Glutamatergic neuron (in vitro differentiated cells): ENCODE measurements at regions not wholly inside any gene's neighbourhood (a gene's known extent, or its start where the extent isn't known, plus 50 kb on each side); places are given as distances from the start of the nearest gene placed in this dataset.

ENCODE experiments used
- DNase-seq: peaks from one replicate; pipeline ENCODE4 v3.0.0; 2022
- H3K27ac Mint-ChIP-seq: one replicate; pipeline ENCODE4 v1.8.0; 2020; ENCODE audit warnings: mild to moderate bottlenecking, mixed read lengths, inconsistent platforms; ENCODE audit not compliant: unreplicated experiment
- H3K27me3 Mint-ChIP-seq: one replicate; pipeline ENCODE4 v1.8.0; 2020; ENCODE audit warnings: mild to moderate bottlenecking, moderate library complexity, mixed read lengths, inconsistent platforms; ENCODE audit not compliant: unreplicated experiment
- H3K36me3 Mint-ChIP-seq: one replicate; pipeline ENCODE4 v1.8.0; 2020; ENCODE audit warnings: mild to moderate bottlenecking, mixed read lengths, inconsistent platforms; ENCODE audit not compliant: unreplicated experiment
- H3K4me1 Mint-ChIP-seq: one replicate; pipeline ENCODE4 v1.8.0; 2020; ENCODE audit warnings: mild to moderate bottlenecking, low read depth, mixed read lengths, inconsistent platforms; ENCODE audit not compliant: unreplicated experiment
- H3K4me3 Mint-ChIP-seq: one replicate; pipeline ENCODE4 v1.8.0; 2020; ENCODE audit warnings: mild to moderate bottlenecking, mixed read lengths, inconsistent platforms; ENCODE audit not compliant: unreplicated experiment
- H3K9me3 Mint-ChIP-seq: one replicate; pipeline ENCODE4 v1.8.0; 2020; ENCODE audit warnings: mild to moderate bottlenecking, moderate library complexity, mixed read lengths, inconsistent platforms; ENCODE audit not compliant: unreplicated experiment
- CTCF ChIP-seq: fragments of 200-600 bp; sonication (generic); IDR thresholded peaks from one replicate; pipeline ENCODE4 v1.5.0; 2021; ENCODE audit not compliant: partially characterized antibody, unreplicated experiment

- Mint-ChIP-seq H3K4me3 (peak overlapping the region; percentile 50), H3K4me1 (peaks cover 41% of the 10 kb centered on the region), H3K9me3 (peaks cover 23% of the 10 kb centered on the region), H3K36me3 (no peaks in the 10 kb centered on the region), H3K27me3 (peaks cover 27% of the 10 kb centered on the region), H3K27ac (peak overlapping the region; percentile 79)
- DNase-seq = peak; percentile 24
- no peak for TF ChIP-seq CTCF
Measured at GRCh38 chr19:5396096-5396939, 55.7 kb upstream of the PTPRS start.

GRCh38 chr19:5396963-5397362, 56.4 kb upstream of the PTPRS start:
- Mint-ChIP-seq H3K36me3 (no peaks in the 10 kb centered on the region), H3K4me3 (no peak overlapping the region), H3K9me3 (peaks cover 20% of the 10 kb centered on the region), H3K27me3 (peaks cover 20% of the 10 kb centered on the region), H3K27ac (no peak overlapping the region), H3K4me1 (peaks cover 41% of the 10 kb centered on the region)
- TF ChIP-seq CTCF = no peak
- DNase-seq = no peak

DNA sequence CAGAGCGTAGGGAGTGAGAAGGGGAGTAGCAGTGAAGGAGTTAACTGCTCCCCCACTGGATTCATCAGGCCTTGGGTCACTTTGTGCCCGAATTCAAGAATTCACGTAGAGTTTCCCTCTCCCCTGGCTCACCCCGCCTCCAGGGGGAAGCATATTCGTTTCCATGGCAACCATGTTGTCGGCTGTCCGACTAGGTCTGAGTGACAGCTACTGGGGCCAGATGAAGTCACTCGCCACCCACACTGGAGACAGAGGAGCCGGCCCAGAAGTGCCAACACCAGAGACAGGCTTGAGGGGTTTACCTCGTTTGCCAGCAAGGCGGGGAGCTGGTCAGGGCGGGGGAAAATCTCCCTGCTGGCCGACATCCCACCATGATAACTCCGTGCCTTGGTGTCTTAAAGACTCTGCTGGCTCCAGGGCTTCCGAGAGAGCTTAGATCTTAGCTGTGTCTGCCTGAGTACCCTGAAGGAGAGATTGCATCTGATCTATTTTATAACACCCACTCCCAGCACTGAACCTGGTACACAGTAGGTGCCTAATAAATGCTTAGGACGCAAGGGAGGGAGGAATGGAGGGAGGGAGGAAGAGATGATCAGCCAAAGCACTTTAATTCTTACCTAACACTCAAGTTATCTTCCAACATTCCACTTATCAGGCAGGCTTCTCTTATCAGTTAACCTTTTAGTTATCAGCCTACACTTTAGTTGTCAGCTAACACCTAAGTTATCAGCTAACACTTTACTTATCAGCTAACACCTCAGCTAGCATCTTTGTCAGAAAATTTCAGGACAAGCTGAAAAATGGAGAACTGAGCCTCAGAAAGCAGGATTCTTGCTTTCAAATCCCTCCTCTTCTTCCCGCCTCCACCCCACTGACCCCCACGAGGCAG, 57.2 kb upstream of the ZNRF4 start:
- Mint-ChIP-seq H3K9me3 (peaks cover 9% of the 10 kb centered on the region), H3K4me3 (peak overlapping the region; percentile 4), H3K4me1 (peaks cover 30% of the 10 kb centered on the region), H3K27me3 (peaks cover 10% of the 10 kb centered on the region), H3K36me3 (no peaks in the 10 kb centered on the region), H3K27ac (no peak overlapping the region)
- no peak for TF ChIP-seq CTCF
- DNase-seq = peak; percentile 68

GRCh38 chr19:5398693-5399057, 56.5 kb upstream of the ZNRF4 start:
- peaks cover 5% of the 10 kb centered on the region for H3K9me3 Mint-ChIP-seq
- DNase-seq = no peak
- no peak overlapping the region for H3K27ac Mint-ChIP-seq
- no peak for TF ChIP-seq CTCF
- H3K36me3 Mint-ChIP-seq = no peaks in the 10 kb centered on the region
- H3K4me1 Mint-ChIP-seq = peaks cover 24% of the 10 kb centered on the region
- peak overlapping the region; percentile 52 for H3K4me3 Mint-ChIP-seq
- peaks cover 10% of the 10 kb centered on the region for H3K27me3 Mint-ChIP-seq
